ENCODE measurements at regions not wholly inside any gene's neighbourhood (a gene's known extent, or its start where the extent isn't known, plus 50 kb on each side); places are given as distances from the start of the nearest gene placed in this dataset.

- no peak overlapping the region for H3K27ac ChIP-seq (ENCODE audit: low read length)
- intact Hi-C loops (cut with micrococcal nuclease; ENCODE audit: unreplicated experiment), result no loop called here
- DNase-seq (ENCODE audit: low read depth, low spot score) (no peak), ATAC-seq (no peak)
- in situ Hi-C loops (cut with HindIII; ENCODE audit: low pct_unique_long_range_greater_than_20kb, low sequenced_read_pairs), result no loop called here
- TF ChIP-seq TCF7L2 (IDR thresholded peaks at IDR 0.05; ENCODE audit: low read depth, low read length), result no peak
- TF ChIP-seq CTCF (IDR thresholded peaks at IDR 0.05), result no peak
- no peak for TF ChIP-seq SIN3A (IDR thresholded peaks at IDR 0.05; ENCODE audit: borderline replicate concordance, insufficient read depth, low read depth, low read length)
- no peak for TF ChIP-seq POLR2AphosphoS5 (IDR thresholded peaks at IDR 0.05; ENCODE audit: low read depth, low read length)
- TF ChIP-seq, protein P1, sequence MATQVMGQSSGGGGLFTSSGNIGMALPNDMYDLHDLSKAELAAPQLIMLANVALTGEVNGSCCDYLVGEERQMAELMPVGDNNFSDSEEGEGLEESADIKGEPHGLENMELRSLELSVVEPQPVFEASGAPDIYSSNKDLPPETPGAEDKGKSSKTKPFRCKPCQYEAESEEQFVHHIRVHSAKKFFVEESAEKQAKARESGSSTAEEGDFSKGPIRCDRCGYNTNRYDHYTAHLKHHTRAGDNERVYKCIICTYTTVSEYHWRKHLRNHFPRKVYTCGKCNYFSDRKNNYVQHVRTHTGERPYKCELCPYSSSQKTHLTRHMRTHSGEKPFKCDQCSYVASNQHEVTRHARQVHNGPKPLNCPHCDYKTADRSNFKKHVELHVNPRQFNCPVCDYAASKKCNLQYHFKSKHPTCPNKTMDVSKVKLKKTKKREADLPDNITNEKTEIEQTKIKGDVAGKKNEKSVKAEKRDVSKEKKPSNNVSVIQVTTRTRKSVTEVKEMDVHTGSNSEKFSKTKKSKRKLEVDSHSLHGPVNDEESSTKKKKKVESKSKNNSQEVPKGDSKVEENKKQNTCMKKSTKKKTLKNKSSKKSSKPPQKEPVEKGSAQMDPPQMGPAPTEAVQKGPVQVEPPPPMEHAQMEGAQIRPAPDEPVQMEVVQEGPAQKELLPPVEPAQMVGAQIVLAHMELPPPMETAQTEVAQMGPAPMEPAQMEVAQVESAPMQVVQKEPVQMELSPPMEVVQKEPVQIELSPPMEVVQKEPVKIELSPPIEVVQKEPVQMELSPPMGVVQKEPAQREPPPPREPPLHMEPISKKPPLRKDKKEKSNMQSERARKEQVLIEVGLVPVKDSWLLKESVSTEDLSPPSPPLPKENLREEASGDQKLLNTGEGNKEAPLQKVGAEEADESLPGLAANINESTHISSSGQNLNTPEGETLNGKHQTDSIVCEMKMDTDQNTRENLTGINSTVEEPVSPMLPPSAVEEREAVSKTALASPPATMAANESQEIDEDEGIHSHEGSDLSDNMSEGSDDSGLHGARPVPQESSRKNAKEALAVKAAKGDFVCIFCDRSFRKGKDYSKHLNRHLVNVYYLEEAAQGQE (IDR thresholded peaks at IDR 0.05; ENCODE audit: insufficient read depth in 1 of 2, low read depth in 2 of 2, low read length in 1 of 2), result no peak
- CTCF ChIA-PET, result no interaction called here
- H3K36me3 ChIP-seq (ENCODE audit: control insufficient read depth, insufficient read depth, low read length), result no peaks in the 10 kb centered on the region
- H3K4me3 ChIP-seq (ENCODE audit: low read depth in 2 of 2, low read length in 2 of 2), result no peak overlapping the region
- no TSS peak for BruUV-seq (replicated peaks)
- POLR2A ChIA-PET, result no interaction called here
- no peaks in the 10 kb centered on the region; the same call in 1 of the 2 replicates for H3K27me3 ChIP-seq (ENCODE audit: control insufficient read depth, insufficient read depth, low read length)
- H3K9me3 ChIP-seq (ENCODE audit: control insufficient read depth, insufficient read depth, low read depth, low read length), result no peaks in the 10 kb centered on the region
- no peaks in the 10 kb centered on the region for H3K4me1 ChIP-seq (ENCODE audit: control insufficient read depth, insufficient read depth, low read length)
These were observed 313.4 kb upstream of the C1orf174 start for GRCh38 chr1:4213366-4213973.

DNA sequence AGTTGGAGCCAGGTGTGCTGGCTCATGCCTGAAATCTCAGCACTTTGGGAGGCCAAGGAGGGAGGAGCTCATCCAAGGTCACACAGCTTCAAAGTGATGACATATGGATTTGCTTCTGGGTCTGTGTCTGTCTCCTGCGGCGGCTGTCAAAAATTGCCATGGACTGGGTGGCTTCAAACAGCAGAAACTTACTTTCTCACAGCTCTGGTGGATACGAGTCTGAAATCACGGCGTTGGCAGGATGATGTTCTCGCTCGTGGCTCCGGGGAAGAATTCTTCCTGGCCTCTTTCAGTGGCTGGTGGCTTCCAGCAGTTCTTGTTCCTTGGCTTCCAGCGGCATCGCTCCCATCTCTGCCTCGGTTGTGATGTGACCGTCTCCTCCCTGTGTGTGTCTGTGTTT, 314.8 kb upstream of the C1orf174 start:
- H3K27ac ChIP-seq (ENCODE audit: low read length), result no peak overlapping the region
- H3K27me3 ChIP-seq (ENCODE audit: control insufficient read depth, insufficient read depth, low read length), result no peaks in the 10 kb centered on the region; the same call in 1 of the 2 replicates
- ATAC-seq (no peak), DNase-seq (ENCODE audit: low read depth, low spot score) (no peak)
- in situ Hi-C loops (cut with HindIII; ENCODE audit: low pct_unique_long_range_greater_than_20kb, low sequenced_read_pairs) (no loop called here), intact Hi-C loops (cut with micrococcal nuclease; ENCODE audit: unreplicated experiment) (no loop called here)
- ChIA-PET POLR2A (no interaction called here), CTCF (no interaction called here)
- H3K9me3 ChIP-seq (ENCODE audit: control insufficient read depth, insufficient read depth, low read depth, low read length), result no peaks in the 10 kb centered on the region
- TF ChIP-seq, protein P1 (IDR thresholded peaks at IDR 0.05; ENCODE audit: insufficient read depth in 1 of 2, low read depth in 2 of 2, low read length in 1 of 2), result no peak
- no peak for TF ChIP-seq POLR2AphosphoS5 (IDR thresholded peaks at IDR 0.05; ENCODE audit: low read depth, low read length)
- no peak for TF ChIP-seq CTCF (IDR thresholded peaks at IDR 0.05)
- TF ChIP-seq SIN3A (IDR thresholded peaks at IDR 0.05; ENCODE audit: borderline replicate concordance, insufficient read depth, low read depth, low read length), result no peak
- TF ChIP-seq TCF7L2 (IDR thresholded peaks at IDR 0.05; ENCODE audit: low read depth, low read length), result no peak
- H3K36me3 ChIP-seq (ENCODE audit: control insufficient read depth, insufficient read depth, low read length), result no peaks in the 10 kb centered on the region
- no TSS peak for BruUV-seq (replicated peaks)
- no peaks in the 10 kb centered on the region for H3K4me1 ChIP-seq (ENCODE audit: control insufficient read depth, insufficient read depth, low read length)
- no peak overlapping the region for H3K4me3 ChIP-seq (ENCODE audit: low read depth in 2 of 2, low read length in 2 of 2)

Measured in Panc1 (cell line).